Urinary bladder (tissue), 3 donors: ENCODE measurements at regions not wholly inside any gene's neighbourhood (a gene's known extent, or its start where the extent isn't known, plus 50 kb on each side); places are given as distances from the start of the nearest gene placed in this dataset.
"Not testable (repeated sequence)": the region's sequence is repeated elsewhere in the genome, so short reads cannot be mapped to it uniquely, and the experiment has no call there.

ENCODE experiments used
- DNase-seq: peaks from one replicate; pipeline ENCODE4 v3.0.0-alpha.2; 2015; ENCODE audit errors: extremely low spot score
- H3K27ac ChIP-seq: one replicate; pipeline ENCODE4 v1.5.1; 2013; ENCODE audit warnings: low read depth, mild to moderate bottlenecking, moderate library complexity
- H3K36me3 ChIP-seq: one replicate; pipeline ENCODE4 v1.6.1; 2013; ENCODE audit warnings: mild to moderate bottlenecking, moderate library complexity; ENCODE audit not compliant: insufficient read depth
- H3K4me1 ChIP-seq: one replicate; pipeline ENCODE4 v1.6.1; 2013; ENCODE audit warnings: mild to moderate bottlenecking, moderate library complexity; ENCODE audit not compliant: insufficient read depth
- H3K4me3 ChIP-seq: one replicate; pipeline ENCODE4 v1.5.1; 2013; ENCODE audit warnings: low read depth, low read length
- WGBS: extraction: QIAGEN DNeasy Blood & Tissue Kit; methylation state at CpG from one replicate; pipeline ENCODE4 v1.1.7; 2013; 5-methylcytosine and 5-hydroxymethylcytosine counted together
- donor health status: healthy with polysubstance abuse.
- donor health status: healthy.

DNA sequence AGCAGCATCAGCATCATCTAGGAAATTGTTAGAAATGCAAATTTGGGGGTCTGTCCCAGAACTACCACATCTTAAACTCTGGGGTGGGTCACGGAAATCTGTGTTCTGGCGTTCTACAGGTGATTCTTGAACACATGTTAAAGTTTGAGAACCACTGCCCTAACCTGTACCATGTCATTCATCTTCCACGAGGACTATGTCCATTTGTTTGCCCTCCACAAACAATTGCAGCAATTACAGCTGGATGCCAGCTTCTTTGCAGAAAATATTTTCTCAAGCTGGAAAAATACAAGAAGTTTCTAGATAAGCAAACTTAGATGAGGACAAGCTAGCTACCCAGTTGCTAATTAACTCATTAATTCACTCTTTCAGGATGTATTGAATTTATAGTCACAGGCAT, 54.1 kb downstream of the MAFB start:
- Histone ChIP-seq H3K4me3 (no peak overlapping the region), H3K4me1 (no peaks in the 10 kb centered on the region), H3K27ac (no peak overlapping the region), H3K36me3 (no peaks in the 10 kb centered on the region)
- DNase-seq: no peak
- WGBS: 63% methylated on average over 3 of the region's 3 CpGs

DNA sequence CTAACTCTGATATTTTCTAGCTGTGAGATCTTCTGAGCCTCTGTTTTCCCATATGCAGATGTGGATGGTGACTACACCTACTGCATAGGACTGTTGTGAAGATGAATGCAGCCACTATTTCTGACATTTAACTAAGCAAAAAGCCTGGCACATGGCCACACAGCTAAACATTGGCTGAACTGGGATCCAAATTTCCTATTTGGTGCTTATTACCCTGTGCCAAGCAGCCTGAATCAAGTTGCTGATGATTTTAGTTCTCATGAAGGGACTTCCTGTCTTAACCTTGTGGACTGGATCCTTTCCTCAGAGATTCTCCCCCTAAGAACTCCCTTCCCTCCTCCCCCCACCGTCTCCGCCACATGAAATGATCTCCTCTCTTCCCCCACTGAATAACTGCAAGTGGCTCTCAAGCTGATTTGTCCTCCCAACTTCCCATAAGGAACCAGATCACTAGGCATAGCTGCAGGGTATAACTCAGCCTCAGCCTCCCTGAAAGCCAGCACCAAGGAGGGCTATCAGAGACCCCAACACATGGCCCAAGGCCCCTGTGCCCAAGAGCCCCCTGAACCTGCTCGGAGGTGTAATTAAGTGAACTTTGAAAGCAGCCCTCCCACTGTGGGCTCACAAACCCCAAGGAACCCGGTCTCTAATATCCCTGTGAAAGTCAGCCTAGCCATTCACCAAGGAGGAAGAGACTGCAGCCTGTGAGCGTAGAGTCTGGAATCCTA, 55.7 kb downstream of the MAFB start:
- no peak for DNase-seq
- no peaks in the 10 kb centered on the region for H3K36me3 ChIP-seq
- WGBS: 71% methylated on average over 5 of the region's 5 CpGs
- H3K4me3 ChIP-seq: no peak overlapping the region
- H3K4me1 ChIP-seq: no peaks in the 10 kb centered on the region
- H3K27ac ChIP-seq: no peak overlapping the region

DNA sequence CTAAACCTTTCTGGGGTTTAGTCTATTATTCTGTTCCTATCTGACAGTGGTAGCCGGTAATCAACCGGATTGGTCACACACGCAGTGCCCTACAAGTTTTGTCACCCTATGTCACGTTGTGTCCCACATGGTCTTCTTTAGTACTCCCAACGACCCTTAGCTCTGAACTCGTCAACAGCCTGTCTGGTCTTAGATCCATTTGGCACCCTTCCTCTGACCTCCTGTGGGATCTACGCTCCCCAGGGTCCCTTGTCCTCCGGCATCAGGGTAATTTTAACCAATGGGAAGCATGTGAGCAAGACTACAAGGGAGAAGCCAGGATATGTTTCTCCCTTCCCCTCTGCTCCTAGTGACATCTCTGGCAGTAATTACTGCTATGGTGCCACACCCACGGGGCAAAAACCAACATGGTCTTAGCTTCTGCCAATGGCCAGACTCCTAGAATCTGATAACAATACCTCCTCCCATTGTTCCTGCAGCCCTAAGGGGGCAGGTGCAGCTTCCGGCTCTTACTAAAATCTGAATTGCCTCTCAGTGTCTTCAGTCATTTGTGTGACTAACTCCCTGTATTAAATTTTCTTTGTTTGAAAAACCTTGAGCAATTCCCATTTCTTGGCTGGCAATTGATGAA, 56.6 kb downstream of the MAFB start:
- Histone ChIP-seq H3K27ac (no peak overlapping the region), H3K36me3 (no peaks in the 10 kb centered on the region), H3K4me3 (no peak overlapping the region), H3K4me1 (no peaks in the 10 kb centered on the region)
- DNase-seq: no peak
- WGBS: 78% methylated on average over 10 of the region's 10 CpGs

DNA sequence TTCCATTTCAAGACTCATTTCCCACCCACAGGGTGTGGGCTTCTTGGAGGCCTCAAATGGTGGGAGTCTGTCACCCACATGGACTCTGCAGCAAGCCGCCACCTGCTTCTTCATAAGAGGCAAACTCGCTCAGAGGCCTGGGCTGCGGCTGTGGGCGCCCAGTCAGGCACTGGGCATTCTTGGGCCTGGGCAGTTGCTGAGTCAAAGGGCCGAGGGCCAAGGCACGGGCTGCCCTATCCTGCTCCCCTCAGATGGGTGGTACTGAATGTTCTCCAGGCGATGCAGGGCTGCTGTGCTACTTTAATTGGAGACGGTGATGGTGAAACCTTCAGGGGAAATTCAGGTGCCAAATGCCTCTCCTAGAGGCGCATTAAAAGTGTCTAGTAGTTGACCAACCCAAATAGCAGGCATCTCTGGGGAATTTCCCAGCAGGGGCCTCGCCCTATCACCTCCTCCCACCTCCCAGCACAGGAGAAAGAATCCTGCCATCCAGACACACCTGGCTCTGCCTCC, 57.9 kb downstream of the MAFB start:
- 92% methylated on average over 10 of the region's 10 CpGs for WGBS
- H3K4me1 ChIP-seq: no peaks in the 10 kb centered on the region
- no peak overlapping the region for H3K27ac ChIP-seq
- H3K36me3 ChIP-seq: no peaks in the 10 kb centered on the region
- DNase-seq: no peak
- H3K4me3 ChIP-seq: no peak overlapping the region

DNA sequence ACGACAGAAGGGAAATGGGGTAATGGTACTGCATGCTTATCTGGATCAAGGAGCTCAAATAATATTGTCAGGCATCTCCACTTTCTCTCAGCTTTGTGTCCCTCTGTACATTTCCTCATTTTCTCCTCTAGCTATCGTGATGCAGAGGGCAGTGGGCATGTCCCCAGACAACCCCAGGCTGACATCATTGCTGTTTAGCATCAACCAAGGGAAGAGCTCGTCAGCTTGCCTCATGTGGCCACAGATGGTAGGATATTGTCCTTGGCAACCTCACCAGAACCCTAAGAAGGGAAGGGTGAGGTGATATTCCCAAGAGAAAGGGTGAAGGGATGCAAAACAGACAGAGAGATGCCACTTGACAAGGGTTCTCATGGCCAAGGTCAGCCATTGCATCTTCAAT, 58.3 kb downstream of the MAFB start:
- WGBS: 80% methylated on average over 3 of the region's 3 CpGs
- H3K4me3 ChIP-seq: no peak overlapping the region
- H3K27ac ChIP-seq: no peak overlapping the region
- DNase-seq: no peak
- no peaks in the 10 kb centered on the region for H3K36me3 ChIP-seq
- H3K4me1 ChIP-seq: no peaks in the 10 kb centered on the region

DNA sequence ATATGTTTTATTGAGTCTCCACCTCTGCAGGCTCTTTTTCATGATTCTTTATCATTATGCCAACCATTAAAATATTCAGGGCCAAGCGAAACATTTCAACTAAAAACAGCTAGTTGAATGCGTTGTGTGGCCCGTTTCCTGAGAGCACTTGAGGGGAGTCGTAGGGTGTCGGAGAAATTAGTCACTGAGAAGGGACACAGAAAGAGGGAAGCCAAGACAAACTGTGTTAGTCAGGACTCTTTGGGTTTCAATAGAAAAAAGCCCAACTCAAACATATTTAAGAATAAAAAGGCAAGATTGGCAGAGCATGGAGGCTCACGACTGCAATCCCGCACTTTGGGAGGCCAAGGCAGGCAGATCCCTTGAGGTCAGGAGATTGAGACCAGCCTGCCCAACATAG, 58.9 kb downstream of the MAFB start:
- Histone ChIP-seq H3K4me3 (no peak overlapping the region), H3K27ac (no peak overlapping the region), H3K4me1 (no peaks in the 10 kb centered on the region), H3K36me3 (no peaks in the 10 kb centered on the region)
- WGBS: 94% methylated on average over 7 of the region's 7 CpGs
- no peak for DNase-seq

DNA sequence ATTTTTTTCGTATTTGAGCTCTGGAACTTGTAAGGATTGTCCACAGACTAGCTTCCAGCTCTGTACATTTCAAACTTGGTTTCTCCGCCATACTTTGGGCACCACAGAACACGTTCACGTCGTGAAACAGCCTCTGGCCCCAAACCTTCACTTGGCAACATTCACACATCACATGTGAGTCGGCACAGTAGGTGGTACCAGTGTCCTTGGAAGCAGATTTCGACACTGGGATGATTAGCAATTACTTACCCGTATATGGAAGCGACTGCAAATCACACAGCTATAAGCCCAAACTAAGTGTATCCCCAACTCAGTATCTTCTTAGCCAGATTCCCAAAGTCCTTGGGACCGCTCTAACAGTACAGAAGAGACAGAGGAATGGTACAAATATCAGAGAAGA, 60.2 kb downstream of the MAFB start:
- Histone ChIP-seq H3K27ac (no peak overlapping the region), H3K4me3 (no peak overlapping the region), H3K4me1 (no peaks in the 10 kb centered on the region), H3K36me3 (no peaks in the 10 kb centered on the region)
- no peak for DNase-seq
- WGBS: 74% methylated on average over 10 of the region's 10 CpGs

DNA sequence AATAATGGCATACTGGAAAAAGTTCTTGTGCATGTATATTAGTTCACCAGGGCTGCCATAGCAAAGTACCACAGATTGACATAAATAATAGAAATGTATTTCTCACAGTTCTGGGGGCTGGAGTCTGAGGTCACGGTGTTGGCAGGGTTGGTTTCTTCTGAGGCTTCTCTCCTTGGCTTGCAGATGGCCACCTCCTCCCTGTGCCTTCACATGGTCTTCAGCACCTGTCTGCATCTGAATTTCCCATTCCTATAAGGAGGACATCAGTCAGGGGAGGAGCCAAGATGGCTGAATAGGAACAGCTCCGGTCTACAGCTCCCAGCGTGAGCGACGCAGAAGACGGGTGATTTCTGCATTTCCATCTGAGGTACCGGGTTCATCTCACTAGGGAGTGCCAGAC, 70.0 kb downstream of the MAFB start:
- not testable (repeated sequence) for H3K4me1 ChIP-seq, H3K36me3 ChIP-seq, H3K27ac ChIP-seq, H3K4me3 ChIP-seq, DNase-seq
- WGBS: 82% methylated on average over 6 of the region's 7 CpGs

DNA sequence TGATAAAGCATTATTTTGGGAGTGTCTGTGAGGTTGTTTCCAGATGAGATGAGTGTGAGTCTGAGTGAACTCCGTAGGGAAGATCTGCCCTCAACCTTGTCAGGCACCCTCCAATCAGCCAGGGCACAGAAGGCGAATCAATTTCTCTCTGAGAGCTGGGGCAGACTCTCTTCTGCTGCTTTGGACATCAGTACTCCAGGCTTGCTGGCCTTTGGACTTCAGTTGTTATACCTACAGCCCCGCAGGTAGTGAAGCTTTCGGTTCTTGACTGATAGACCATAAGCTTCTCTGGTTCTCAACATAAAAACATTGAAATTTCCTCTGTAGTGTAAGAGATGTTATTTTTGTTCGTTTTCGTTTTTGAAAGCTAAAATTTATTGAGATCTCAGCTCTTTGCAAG, 71.4 kb downstream of the MAFB start:
- no peaks in the 10 kb centered on the region for H3K36me3 ChIP-seq
- no peak for DNase-seq
- 87% methylated on average over 6 of the region's 6 CpGs for WGBS

DNA sequence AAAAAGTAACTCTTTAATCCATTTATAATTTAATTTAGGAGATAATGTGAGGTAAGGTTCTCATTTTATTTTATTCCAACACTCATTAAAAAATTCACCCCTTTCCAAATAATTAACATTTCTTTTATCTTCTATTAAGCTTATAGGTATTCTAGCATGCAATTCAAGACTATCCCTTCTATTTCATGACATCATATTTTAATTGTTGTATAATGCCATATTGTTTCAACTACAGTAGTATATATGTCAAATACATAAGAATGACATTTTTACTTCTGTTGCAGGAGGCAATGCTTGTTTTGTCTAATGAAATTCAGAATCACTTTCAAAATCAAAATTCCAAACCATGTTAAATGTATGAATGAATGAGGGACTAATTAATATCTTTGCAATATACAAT, 76.2 kb downstream of the MAFB start:
- Histone ChIP-seq H3K36me3 (no peaks in the 10 kb centered on the region), H3K27ac (no peak overlapping the region), H3K4me3 (no peak overlapping the region), H3K4me1 (no peaks in the 10 kb centered on the region)
- DNase-seq: no peak

More for the DNA sequence above, 71.4 kb downstream of the MAFB start:
- H3K27ac ChIP-seq: no peak overlapping the region
- H3K4me3 ChIP-seq: no peak overlapping the region
- no peaks in the 10 kb centered on the region for H3K4me1 ChIP-seq

DNA sequence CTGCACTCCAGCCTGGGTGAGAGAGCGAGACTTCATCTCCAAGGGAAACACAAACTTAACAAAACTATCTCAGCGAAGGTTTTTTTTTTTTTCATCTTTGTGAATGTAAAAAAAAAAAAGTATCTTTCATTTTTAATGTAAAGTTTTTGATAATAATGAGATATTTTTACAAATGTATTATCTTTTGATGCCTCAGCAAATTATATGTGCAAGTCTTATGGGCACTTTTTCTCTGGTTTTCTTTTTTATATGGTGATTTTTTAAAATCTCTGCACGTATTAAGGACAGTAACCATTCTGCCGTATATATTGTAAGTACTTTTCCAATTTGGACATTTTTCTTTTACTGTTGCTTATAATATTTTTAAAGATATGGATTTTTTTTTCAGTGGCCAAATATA, 76.8 kb downstream of the MAFB start:
- Histone ChIP-seq H3K4me3 (no peak overlapping the region), H3K27ac (no peak overlapping the region), H3K4me1 (no peaks in the 10 kb centered on the region), H3K36me3 (no peaks in the 10 kb centered on the region)
- 82% methylated on average over 4 of the region's 4 CpGs for WGBS
- no peak for DNase-seq

DNA sequence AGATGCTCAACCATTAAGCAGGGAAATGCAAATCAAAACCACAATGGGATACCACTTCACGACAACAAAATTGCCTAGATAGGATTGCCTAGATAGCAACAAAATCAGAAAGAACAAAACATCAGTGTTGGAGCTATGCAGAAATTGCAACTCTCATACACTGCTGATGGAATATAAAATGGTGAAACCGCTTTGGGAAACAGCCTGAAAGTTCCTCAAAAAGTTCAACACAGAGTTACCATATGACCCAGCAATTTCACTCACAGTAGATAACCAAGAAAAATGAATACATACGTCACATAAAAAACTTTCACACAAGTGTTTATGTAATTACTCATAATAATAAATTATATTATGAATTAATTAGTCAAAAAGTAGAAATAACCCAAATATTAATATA, 78.3 kb downstream of the MAFB start:
- WGBS: 64% methylated on average over 3 of the region's 3 CpGs
- DNase-seq: no peak
- Histone ChIP-seq H3K27ac (no peak overlapping the region), H3K4me3 (no peak overlapping the region), H3K4me1 (no peaks in the 10 kb centered on the region), H3K36me3 (no peaks in the 10 kb centered on the region)

DNA sequence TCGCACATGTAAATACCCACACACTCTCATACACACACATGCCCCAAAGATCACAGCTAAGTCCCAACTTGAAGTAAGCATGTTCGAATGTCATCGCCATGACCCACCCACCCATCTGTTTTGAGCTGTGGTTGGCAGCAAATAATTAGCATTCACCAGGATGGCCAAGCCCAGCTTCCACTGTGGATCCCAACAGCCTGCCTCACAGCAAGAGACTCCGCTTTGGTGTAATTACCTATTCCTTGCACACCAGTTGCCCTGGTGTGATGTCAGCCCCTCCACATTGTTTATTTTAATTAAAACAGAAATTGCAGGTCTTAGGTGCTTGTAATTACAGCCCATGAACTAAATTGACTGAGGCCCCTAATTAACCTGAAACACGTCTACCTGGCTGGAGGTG, 81.1 kb downstream of the MAFB start:
- 84% methylated on average over 5 of the region's 5 CpGs for WGBS
- no peak for DNase-seq

DNA sequence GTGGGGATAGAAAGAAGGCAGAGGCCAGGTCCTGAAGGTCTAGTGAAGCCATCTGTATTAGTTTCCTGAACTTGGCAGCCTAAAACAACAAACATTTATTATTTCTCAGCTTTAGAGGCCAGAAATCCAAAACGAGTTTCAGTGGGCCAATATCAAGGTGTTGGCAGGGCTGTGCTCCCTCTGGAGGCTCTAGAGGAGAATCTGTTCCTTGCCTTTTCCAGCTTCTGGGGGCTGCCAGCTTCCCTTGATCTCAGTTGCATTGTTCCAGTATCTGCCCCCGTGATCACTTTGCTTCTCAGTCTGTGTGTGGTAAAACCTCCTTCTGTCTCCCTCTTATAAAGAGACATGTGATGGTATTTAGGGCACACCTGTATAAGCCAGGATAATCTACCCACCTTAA, 82.4 kb downstream of the MAFB start:
- WGBS: 17% methylated on average over 2 of the region's 2 CpGs
- no peaks in the 10 kb centered on the region for H3K36me3 ChIP-seq
- no peak overlapping the region for H3K4me3 ChIP-seq
- no peaks in the 10 kb centered on the region for H3K4me1 ChIP-seq
- H3K27ac ChIP-seq: no peak overlapping the region
- DNase-seq: no peak

More for the DNA sequence above, 81.1 kb downstream of the MAFB start:
- Histone ChIP-seq H3K36me3 (no peaks in the 10 kb centered on the region), H3K4me1 (no peaks in the 10 kb centered on the region), H3K27ac (no peak overlapping the region), H3K4me3 (no peak overlapping the region)
